ENCODE measurements at regions not wholly inside any gene's neighbourhood (a gene's known extent, or its start where the extent isn't known, plus 50 kb on each side); places are given as distances from the start of the nearest gene placed in this dataset.

- DNase-seq (ENCODE audit: low spot score), result no peak
- TF ChIP-seq, protein P1, sequence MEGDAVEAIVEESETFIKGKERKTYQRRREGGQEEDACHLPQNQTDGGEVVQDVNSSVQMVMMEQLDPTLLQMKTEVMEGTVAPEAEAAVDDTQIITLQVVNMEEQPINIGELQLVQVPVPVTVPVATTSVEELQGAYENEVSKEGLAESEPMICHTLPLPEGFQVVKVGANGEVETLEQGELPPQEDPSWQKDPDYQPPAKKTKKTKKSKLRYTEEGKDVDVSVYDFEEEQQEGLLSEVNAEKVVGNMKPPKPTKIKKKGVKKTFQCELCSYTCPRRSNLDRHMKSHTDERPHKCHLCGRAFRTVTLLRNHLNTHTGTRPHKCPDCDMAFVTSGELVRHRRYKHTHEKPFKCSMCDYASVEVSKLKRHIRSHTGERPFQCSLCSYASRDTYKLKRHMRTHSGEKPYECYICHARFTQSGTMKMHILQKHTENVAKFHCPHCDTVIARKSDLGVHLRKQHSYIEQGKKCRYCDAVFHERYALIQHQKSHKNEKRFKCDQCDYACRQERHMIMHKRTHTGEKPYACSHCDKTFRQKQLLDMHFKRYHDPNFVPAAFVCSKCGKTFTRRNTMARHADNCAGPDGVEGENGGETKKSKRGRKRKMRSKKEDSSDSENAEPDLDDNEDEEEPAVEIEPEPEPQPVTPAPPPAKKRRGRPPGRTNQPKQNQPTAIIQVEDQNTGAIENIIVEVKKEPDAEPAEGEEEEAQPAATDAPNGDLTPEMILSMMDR (IDR thresholded peaks at IDR 0.05; ENCODE audit: extremely low read depth, missing control alignments), result no peak
These were observed 211.1 kb upstream of the NUDT6 start for GRCh38 chr4:123133397-123134050.

GRCh38 chr4:123144616-123145015 lies 222.2 kb upstream of the NUDT6 start:
- no peak for DNase-seq (ENCODE audit: low spot score)
- TF ChIP-seq, protein P1 (IDR thresholded peaks at IDR 0.05; ENCODE audit: extremely low read depth, missing control alignments), result no peak

DNA sequence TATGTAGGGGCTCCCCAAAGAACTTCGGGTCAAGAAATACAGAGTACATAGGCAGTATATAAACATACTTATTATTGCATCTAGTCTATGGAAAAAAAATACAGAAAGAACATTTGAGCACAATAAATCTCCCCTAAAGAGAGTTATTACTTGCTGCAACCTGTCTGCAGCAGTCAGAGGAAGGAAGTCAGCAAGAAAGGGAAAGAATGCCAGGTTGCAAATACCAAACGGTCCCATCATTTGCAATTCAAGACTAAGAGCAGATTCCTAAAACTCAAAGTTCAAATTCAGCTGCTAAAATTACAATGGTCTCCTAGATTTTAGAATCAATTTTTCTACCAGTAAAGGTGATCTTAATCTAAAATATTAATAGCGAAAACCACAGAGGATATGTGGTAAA lies 236.2 kb upstream of the NUDT6 start:
- no peak for DNase-seq (ENCODE audit: low spot score)
- TF ChIP-seq, protein P1 (IDR thresholded peaks at IDR 0.05; ENCODE audit: extremely low read depth, missing control alignments), result no peak

DNA sequence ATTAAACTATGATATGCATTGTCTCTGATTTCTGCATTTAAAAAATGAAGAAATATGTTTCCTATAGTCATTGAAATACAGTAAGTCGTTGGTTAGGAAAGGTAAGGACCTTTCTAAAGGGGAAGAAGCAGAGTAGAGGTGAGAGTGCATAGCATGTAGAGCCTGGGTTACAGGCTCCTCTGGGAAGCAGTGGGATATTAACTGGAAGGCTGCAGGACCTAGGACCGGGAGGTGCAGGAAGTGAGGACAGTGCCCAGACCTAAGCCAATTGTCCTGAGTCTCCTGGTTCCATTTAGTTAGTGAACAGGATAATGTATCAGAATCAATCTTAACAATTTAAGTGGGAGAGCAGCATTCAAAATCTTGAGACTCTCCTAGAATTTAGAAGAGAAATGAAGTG lies 237.1 kb upstream of the NUDT6 start:
- TF ChIP-seq, protein P1 (IDR thresholded peaks at IDR 0.05; ENCODE audit: extremely low read depth, missing control alignments), result no peak
- DNase-seq (ENCODE audit: low spot score), result no peak

DNA sequence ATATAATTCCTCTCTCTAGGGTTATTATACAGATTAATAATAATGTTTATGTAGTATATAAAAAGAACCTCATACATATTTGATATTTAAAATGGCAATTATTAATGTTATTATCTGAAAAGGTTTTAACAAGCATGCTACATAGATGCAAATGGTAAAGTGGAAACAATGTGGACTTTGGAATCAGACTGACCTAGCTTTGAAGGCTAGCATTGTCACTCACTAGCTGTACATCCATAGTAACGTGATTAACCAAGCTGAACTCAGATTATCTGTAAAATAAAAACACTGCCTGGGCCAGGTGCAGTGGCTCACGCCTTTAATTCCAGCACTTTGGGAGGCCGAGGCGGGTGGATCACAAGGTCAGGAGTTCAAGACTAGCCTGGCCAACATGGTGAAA lies 233.7 kb upstream of the SPRY1 start:
- TF ChIP-seq, protein P1 (IDR thresholded peaks at IDR 0.05; ENCODE audit: extremely low read depth, missing control alignments), result no peak
- DNase-seq (ENCODE audit: low spot score), result no peak

DNA sequence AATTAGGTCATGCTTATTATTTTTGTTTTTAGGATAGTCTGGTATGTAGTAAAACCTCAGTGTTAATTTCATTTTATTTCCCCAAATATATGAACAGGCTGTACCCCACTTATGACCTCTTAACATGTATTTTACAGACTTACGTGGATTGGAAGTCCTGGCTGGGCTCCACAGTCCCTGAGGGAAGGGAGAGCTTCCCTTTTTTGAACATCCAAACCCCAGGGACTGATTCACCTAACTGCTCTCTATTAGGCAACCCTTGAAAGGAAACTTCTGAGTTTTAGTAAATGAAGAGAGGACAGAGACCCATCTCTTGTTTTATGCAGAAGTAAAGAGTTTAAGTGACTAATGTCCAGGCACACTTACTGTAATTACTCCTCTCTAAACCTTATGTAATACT lies 233.1 kb upstream of the SPRY1 start:
- no peak for DNase-seq (ENCODE audit: low spot score)
- TF ChIP-seq, protein P1 (IDR thresholded peaks at IDR 0.05; ENCODE audit: extremely low read depth, missing control alignments), result no peak

GRCh38 chr4:123166023-123166422 lies 230.6 kb upstream of the SPRY1 start:
- TF ChIP-seq, protein P1 (IDR thresholded peaks at IDR 0.05; ENCODE audit: extremely low read depth, missing control alignments), result no peak
- DNase-seq (ENCODE audit: low spot score), result no peak

Measured in GM20000 (cell line).